ENCODE measurements at regions not wholly inside any gene's neighbourhood (a gene's known extent, or its start where the extent isn't known, plus 50 kb on each side); places are given as distances from the start of the nearest gene placed in this dataset.

DNA sequence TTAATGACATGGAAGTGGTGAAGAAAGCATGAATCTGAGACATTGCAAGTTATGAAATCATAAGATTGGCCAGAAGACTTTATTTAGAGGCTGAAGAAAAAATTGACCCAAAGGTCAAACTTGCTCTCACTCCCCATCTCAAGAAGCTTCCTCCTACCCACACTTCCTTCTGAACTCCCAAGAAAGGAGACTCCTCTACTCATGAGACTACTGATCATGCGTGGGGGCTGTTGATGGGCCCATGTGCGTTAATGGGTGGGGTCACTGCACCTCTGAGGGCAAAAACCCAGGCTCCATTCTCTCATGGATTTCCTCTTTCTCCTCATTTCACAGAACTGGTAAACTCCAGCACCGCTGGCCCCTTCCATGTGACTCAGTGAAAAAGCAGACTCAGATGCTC, 470.6 kb upstream of the ARID1B start:
- Histone ChIP-seq H3K36me3 (ENCODE audit: control insufficient read depth in 2 of 2, extremely low read depth in 1 of 2, insufficient read depth in 2 of 2, low read length in 2 of 2) (no peaks in the 10 kb centered on the region), H3K9ac (ENCODE audit: control insufficient read depth, extremely low read depth, insufficient read depth, low read length) (no peak overlapping the region), H3K79me2 (ENCODE audit: control insufficient read depth, insufficient read depth, low read length) (no peaks in the 10 kb centered on the region), H3K27me3 (ENCODE audit: control insufficient read depth, extremely low read depth, insufficient read depth, low read length) (no peaks in the 10 kb centered on the region), H3K9me1 (ENCODE audit: control insufficient read depth, extremely low read depth, insufficient read depth, low read length) (no peaks in the 10 kb centered on the region), H2AFZ (ENCODE audit: control insufficient read depth, low read length) (no peak overlapping the region), H3K4me1 (ENCODE audit: control insufficient read depth, extremely low read depth, insufficient read depth, low read length) (no peaks in the 10 kb centered on the region), H3K4me2 (ENCODE audit: control insufficient read depth, extremely low read depth, insufficient read depth, low read depth, low read length) (no peak overlapping the region), H3K9me3 (ENCODE audit: control insufficient read depth, low read depth, low read length) (no peaks in the 10 kb centered on the region), H3K27ac (ENCODE audit: control insufficient read depth, insufficient read depth, low read length) (no peak overlapping the region), H3K4me3 (ENCODE audit: control insufficient read depth in 2 of 3, extremely low read depth in 1 of 3, insufficient read depth in 2 of 3, low read depth in 1 of 3, low read length in 3 of 3) (no peak overlapping the region), H4K20me1 (ENCODE audit: control insufficient read depth, extremely low read depth, insufficient read depth, low read length) (no peaks in the 10 kb centered on the region)
- TF ChIP-seq EZH2 (IDR thresholded peaks at IDR 0.05; ENCODE audit: low read length) (no peak), CTCF (optimal IDR thresholded peaks at IDR 0.05 in 1 of 3, IDR thresholded peaks at IDR 0.05 in 1 of 3, conservative IDR thresholded peaks at IDR 0.05 in 1 of 3; ENCODE audit: extremely low read depth in 1 of 3, insufficient read depth in 2 of 3, low read length in 3 of 3) (no peak)
- dilution Hi-C loops (cut with MboI; ENCODE audit: extremely low pct_ligation_motif_present, low sequenced_read_pairs): no loop called here
- FAIRE-seq (no peak), DNase-seq (ENCODE audit: low read depth, low spot score) (no peak)

DNA sequence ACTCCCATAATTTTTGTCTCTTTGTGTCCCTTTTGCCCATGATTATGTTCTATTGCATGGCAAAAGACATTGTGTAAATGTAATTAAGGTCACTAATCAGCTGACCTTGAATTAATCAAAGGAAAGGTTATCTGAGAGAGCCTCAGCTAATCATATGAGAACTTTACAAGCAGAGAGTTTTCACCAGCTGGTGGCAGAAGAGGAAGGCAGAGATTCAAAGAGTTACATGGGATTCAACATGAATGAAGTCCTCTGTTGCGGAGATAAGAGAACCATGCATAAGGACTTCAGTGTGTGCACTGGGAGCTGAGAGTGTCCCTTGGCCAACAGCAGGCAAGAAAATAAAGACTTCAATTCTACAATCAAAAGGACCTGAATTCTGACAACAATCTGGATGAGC, 494.1 kb upstream of the ARID1B start:
- dilution Hi-C loops (cut with MboI; ENCODE audit: extremely low pct_ligation_motif_present, low sequenced_read_pairs): no loop called here
- Histone ChIP-seq H3K27me3 (ENCODE audit: control insufficient read depth, extremely low read depth, insufficient read depth, low read length) (no peaks in the 10 kb centered on the region), H3K9me3 (ENCODE audit: control insufficient read depth, low read depth, low read length) (no peaks in the 10 kb centered on the region), H3K4me1 (ENCODE audit: control insufficient read depth, extremely low read depth, insufficient read depth, low read length) (no peaks in the 10 kb centered on the region), H3K27ac (ENCODE audit: control insufficient read depth, insufficient read depth, low read length) (no peak overlapping the region), H3K36me3 (ENCODE audit: control insufficient read depth in 2 of 2, extremely low read depth in 1 of 2, insufficient read depth in 2 of 2, low read length in 2 of 2) (no peaks in the 10 kb centered on the region), H3K79me2 (ENCODE audit: control insufficient read depth, insufficient read depth, low read length) (no peaks in the 10 kb centered on the region), H3K9me1 (ENCODE audit: control insufficient read depth, extremely low read depth, insufficient read depth, low read length) (no peaks in the 10 kb centered on the region), H3K4me3 (ENCODE audit: control insufficient read depth in 2 of 3, extremely low read depth in 1 of 3, insufficient read depth in 2 of 3, low read depth in 1 of 3, low read length in 3 of 3) (no peak overlapping the region), H2AFZ (ENCODE audit: control insufficient read depth, low read length) (no peak overlapping the region), H3K9ac (ENCODE audit: control insufficient read depth, extremely low read depth, insufficient read depth, low read length) (no peak overlapping the region), H3K4me2 (ENCODE audit: control insufficient read depth, extremely low read depth, insufficient read depth, low read depth, low read length) (no peak overlapping the region), H4K20me1 (ENCODE audit: control insufficient read depth, extremely low read depth, insufficient read depth, low read length) (no peaks in the 10 kb centered on the region)
- no peak for TF ChIP-seq EZH2 (IDR thresholded peaks at IDR 0.05; ENCODE audit: low read length)
- no peak for TF ChIP-seq CTCF (optimal IDR thresholded peaks at IDR 0.05 in 1 of 3, IDR thresholded peaks at IDR 0.05 in 1 of 3, conservative IDR thresholded peaks at IDR 0.05 in 1 of 3; ENCODE audit: extremely low read depth in 1 of 3, insufficient read depth in 2 of 3, low read length in 3 of 3)
- no peak for DNase-seq (ENCODE audit: low read depth, low spot score)
- no peak for FAIRE-seq

Data from keratinocyte (primary cell).